ENCODE measurements at regions not wholly inside any gene's neighbourhood (a gene's known extent, or its start where the extent isn't known, plus 50 kb on each side); places are given as distances from the start of the nearest gene placed in this dataset.

GRCh38 chr20:58004900-58005299, 223.6 kb downstream of the ANKRD60 start (continued):
- TF ChIP-seq ELK1 (IDR thresholded peaks at IDR 0.05; ENCODE audit: low read depth, low read length): no peak

- BruUV-seq (replicated peaks): no TSS peak
- intact Hi-C loops (cut with micrococcal nuclease; ENCODE audit: unreplicated experiment): no loop called here
- 38% methylated on average over 7 of the region's 7 CpGs for WGBS (ENCODE audit: insufficient coverage, insufficient replicate concordance, low lambda C conversion rate, missing lambda C conversion rate)
Observed at GRCh38 chr20:58004146-58004545, 224.3 kb downstream of the ANKRD60 start.

More at GRCh38 chr20:58004146-58004545, 224.3 kb downstream of the ANKRD60 start:
- H4K20me1 ChIP-seq (ENCODE audit: control insufficient read depth, insufficient read depth): no peaks in the 10 kb centered on the region
- POLR2A ChIA-PET: no interaction called here
- FAIRE-seq: no peak
- no peak overlapping the region for H3K9ac ChIP-seq (ENCODE audit: control insufficient read depth, insufficient read depth, low read length)
- no peak for DNase-seq (ENCODE audit: low read depth, low spot score)
- H3K27ac ChIP-seq (ENCODE audit: control insufficient read depth, insufficient read depth): no peak overlapping the region
- no peak overlapping the region for H2AFZ ChIP-seq (ENCODE audit: control insufficient read depth, low read depth, low read length)
- H3K4me2 ChIP-seq (ENCODE audit: control insufficient read depth, insufficient read depth): no peak overlapping the region
- H3K4me3 ChIP-seq: no peak overlapping the region
- RAD21 ChIA-PET (ENCODE audit: unreplicated experiment): no interaction called here
- H3K36me3 ChIP-seq (ENCODE audit: control insufficient read depth in 2 of 2, insufficient read depth in 2 of 2, low read length in 1 of 2): no peaks in the 10 kb centered on the region
- CTCF ChIA-PET: no interaction called here
- H3K79me2 ChIP-seq (ENCODE audit: control insufficient read depth, insufficient read depth, low read length): no peaks in the 10 kb centered on the region
- SMC1A ChIA-PET (ENCODE audit: uncharacterized antibody, unreplicated experiment): interaction anchor here (0.6 kb wide), 1 partner anchor 10 kb away, joined by 3 read pairs; no protein-coding TSS in a partner anchor
- H3K27me3 ChIP-seq (replicated peaks in 1 of 2; ENCODE audit: control insufficient read depth in 2 of 2, insufficient read depth in 2 of 2, low read length in 1 of 2): no peaks in the 10 kb centered on the region; a peak in 2 of 4 replicates
- TF ChIP-seq IRF3 (IDR thresholded peaks at IDR 0.05) (no peak), SUPT20H (IDR thresholded peaks at IDR 0.05; ENCODE audit: borderline replicate concordance, control insufficient read depth, low read depth, low read length) (no peak), SUZ12 (IDR thresholded peaks at IDR 0.05; ENCODE audit: unreplicated experiment) (no peak)
- TF ChIP-seq, protein P1, sequence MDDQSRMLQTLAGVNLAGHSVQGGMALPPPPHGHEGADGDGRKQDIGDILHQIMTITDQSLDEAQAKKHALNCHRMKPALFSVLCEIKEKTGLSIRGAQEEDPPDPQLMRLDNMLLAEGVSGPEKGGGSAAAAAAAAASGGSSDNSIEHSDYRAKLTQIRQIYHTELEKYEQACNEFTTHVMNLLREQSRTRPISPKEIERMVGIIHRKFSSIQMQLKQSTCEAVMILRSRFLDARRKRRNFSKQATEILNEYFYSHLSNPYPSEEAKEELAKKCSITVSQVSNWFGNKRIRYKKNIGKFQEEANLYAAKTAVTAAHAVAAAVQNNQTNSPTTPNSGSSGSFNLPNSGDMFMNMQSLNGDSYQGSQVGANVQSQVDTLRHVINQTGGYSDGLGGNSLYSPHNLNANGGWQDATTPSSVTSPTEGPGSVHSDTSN (IDR thresholded peaks at IDR 0.05; ENCODE audit: insufficient replicate concordance, low read depth, low read length): no peak
- TF ChIP-seq, protein P2, sequence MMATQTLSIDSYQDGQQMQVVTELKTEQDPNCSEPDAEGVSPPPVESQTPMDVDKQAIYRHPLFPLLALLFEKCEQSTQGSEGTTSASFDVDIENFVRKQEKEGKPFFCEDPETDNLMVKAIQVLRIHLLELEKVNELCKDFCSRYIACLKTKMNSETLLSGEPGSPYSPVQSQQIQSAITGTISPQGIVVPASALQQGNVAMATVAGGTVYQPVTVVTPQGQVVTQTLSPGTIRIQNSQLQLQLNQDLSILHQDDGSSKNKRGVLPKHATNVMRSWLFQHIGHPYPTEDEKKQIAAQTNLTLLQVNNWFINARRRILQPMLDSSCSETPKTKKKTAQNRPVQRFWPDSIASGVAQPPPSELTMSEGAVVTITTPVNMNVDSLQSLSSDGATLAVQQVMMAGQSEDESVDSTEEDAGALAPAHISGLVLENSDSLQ (IDR thresholded peaks at IDR 0.05): no peak
- no peak for ATAC-seq
- H3K9me3 ChIP-seq (replicated peaks; ENCODE audit: control insufficient read depth, insufficient read depth, low read length): no peaks in the 10 kb centered on the region; the same call in 2 of the 3 replicates
- in situ Hi-C loops (cut with MboI): no loop called here
- no peaks in the 10 kb centered on the region for H3K4me1 ChIP-seq (ENCODE audit: control insufficient read depth, insufficient read depth, low read length)

Measured in GM12878 (cell line).